ENCODE measurements at regions not wholly inside any gene's neighbourhood (a gene's known extent, or its start where the extent isn't known, plus 50 kb on each side); places are given as distances from the start of the nearest gene placed in this dataset.
A peak's percentile ranks its signal among the peaks of the same experiment; 100 is the strongest.

DNA sequence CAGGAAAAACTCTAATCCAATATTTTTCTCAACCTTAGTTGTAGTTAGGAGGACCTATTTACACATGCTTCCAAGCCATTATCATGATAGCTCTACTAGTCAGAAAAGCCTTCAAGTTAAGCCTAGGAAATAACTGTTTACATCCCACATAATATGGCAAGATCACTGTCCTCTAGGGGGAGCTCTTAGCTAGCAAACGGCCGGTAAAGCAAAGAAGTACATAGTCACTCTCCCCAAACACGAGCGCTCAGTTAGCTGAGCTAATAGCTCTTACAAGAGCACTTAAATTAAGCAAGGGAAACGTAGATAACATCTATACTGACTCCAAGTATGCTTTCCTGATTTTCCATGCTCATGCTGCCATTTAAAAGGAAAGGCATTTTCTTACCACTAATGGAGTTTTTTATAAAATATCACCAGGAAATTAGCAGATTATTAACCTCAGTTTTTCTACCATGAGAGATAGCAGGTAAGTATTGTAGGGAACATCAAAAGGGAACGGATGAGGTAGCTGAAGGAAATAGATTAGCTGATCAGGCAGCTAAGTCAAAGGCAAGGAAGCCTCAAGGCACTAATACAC, 100.6 kb upstream of the PABPC3 start:
- TF ChIP-seq, protein P1, sequence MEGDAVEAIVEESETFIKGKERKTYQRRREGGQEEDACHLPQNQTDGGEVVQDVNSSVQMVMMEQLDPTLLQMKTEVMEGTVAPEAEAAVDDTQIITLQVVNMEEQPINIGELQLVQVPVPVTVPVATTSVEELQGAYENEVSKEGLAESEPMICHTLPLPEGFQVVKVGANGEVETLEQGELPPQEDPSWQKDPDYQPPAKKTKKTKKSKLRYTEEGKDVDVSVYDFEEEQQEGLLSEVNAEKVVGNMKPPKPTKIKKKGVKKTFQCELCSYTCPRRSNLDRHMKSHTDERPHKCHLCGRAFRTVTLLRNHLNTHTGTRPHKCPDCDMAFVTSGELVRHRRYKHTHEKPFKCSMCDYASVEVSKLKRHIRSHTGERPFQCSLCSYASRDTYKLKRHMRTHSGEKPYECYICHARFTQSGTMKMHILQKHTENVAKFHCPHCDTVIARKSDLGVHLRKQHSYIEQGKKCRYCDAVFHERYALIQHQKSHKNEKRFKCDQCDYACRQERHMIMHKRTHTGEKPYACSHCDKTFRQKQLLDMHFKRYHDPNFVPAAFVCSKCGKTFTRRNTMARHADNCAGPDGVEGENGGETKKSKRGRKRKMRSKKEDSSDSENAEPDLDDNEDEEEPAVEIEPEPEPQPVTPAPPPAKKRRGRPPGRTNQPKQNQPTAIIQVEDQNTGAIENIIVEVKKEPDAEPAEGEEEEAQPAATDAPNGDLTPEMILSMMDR (IDR thresholded peaks at IDR 0.05), result peak; percentile 55 to 77 (median 66)
- no peak for TF ChIP-seq EP300 (IDR thresholded peaks at IDR 0.05)
